Gastrocnemius medialis (tissue), 4 donors: ENCODE measurements at regions not wholly inside any gene's neighbourhood (a gene's known extent, or its start where the extent isn't known, plus 50 kb on each side); places are given as distances from the start of the nearest gene placed in this dataset.
A peak's percentile ranks its signal among the peaks of the same experiment; 100 is the strongest.

Experiments used
- ATAC-seq, 2 donors: fragments of 150-250 bp; one replicate each; pipeline ENCODE4 v1.9.1; 2016
- DNase-seq, 2 donors: peaks; one replicate each; pipeline ENCODE4 v3.0.0-alpha.2; 2019
- H3K27ac ChIP-seq, 4 donors: fragments of 200-600 bp; sonication (generic); 1 replicate in 1 of 4; 2 replicates in 3 of 4; pipeline ENCODE4 v1.5.1; 2016 to 2018; ENCODE audit warnings: mild to moderate bottlenecking in 2 of 4, moderate library complexity in 1 of 4
- H3K27me3 ChIP-seq, 3 donors: fragments of 200-600 bp; sonication (generic) in 2 of 3; 1 replicate in 1 of 3; 2 replicates in 2 of 3; pipeline versions ENCODE4 v1.5.1 to v1.6.0; 2016 to 2019; ENCODE audit warnings: mild to moderate bottlenecking in 1 of 3, moderate library complexity in 1 of 3
- H3K36me3 ChIP-seq, 2 donors: fragments of 200-600 bp; sonication (generic) in 1 of 2; one replicate each; pipeline ENCODE4 v1.5.1; 2017 to 2018
- H3K4me1 ChIP-seq, 2 donors: fragments of 200-600 bp; sonication (generic) in 1 of 2; one replicate each; pipeline ENCODE4 v1.5.1; 2016 to 2017; ENCODE audit warnings: mild to moderate bottlenecking in 2 of 2
- H3K4me3 ChIP-seq, 4 donors: fragments of 200-600 bp; sonication (generic) in 3 of 4; 1 replicate in 1 of 4; 2 replicates in 3 of 4; pipeline ENCODE4 v1.5.1; 2016 to 2019; ENCODE audit warnings: mild to moderate bottlenecking in 2 of 4
- H3K9me3 ChIP-seq, 3 donors: fragments of 200-600 bp; sonication (generic) in 2 of 3; 1 replicate in 1 of 3; 2 replicates in 2 of 3; pipeline ENCODE4 v1.5.1; 2016 to 2019
- CTCF ChIP-seq, 5 experiments: fragments of 450-650 bp in 3 of 5; fragments of 200-600 bp in 2 of 5; sonication (generic) in 2 of 5; IDR thresholded peaks in 4 of 5; conservative IDR thresholded peaks in 1 of 5; 1 replicate in 4 of 5; 2 replicates in 1 of 5; pipeline ENCODE4 v1.5.1; 2016 to 2019; ENCODE audit warnings: antibody characterized with exemption in 5 of 5, mild to moderate bottlenecking in 3 of 5, moderate library complexity in 3 of 5
- POLR2A ChIP-seq, 2 donors: fragments of 450-650 bp; IDR thresholded peaks; one replicate each; pipeline ENCODE4 v1.6.1; 2017; ENCODE audit warnings: antibody characterized with exemption in 2 of 2, mild to moderate bottlenecking in 2 of 2, moderate library complexity in 2 of 2
- in situ Hi-C, 4 donors: fragments of 200-750 bp; cut with MboI; loops; one replicate each; pipeline versions ENCODE4 v1.15.0 to v1.8.0; 2017; ENCODE audit warnings: low sequenced_read_pairs in 4 of 4
- intact Hi-C: fragments of 100-400 bp; cut with DNase I; formaldehyde crosslinking; loops from one replicate; pipeline ENCODE4 v1.15.1; 2023; ENCODE audit warnings: low total_unique reads

GRCh38 chr14:26870722-26871617 is 273.1 kb upstream of the NOVA1 start:
- Histone ChIP-seq H3K27ac (peak overlapping the region in 1 of 4 donors; percentile 49), H3K36me3 (no peaks in the 10 kb centered on the region), H3K9me3 (no peaks in the 10 kb centered on the region), H3K27me3 (no peaks in the 10 kb centered on the region), H3K4me1 (no peaks in the 10 kb centered on the region), H3K4me3 (no peak overlapping the region)
- in situ Hi-C loops (no loop called here), intact Hi-C loops (no loop called here)
- TF ChIP-seq CTCF (IDR thresholded peaks at IDR 0.05 in 4 of 5, conservative IDR thresholded peaks at IDR 0.05 in 1 of 5), result no peak
- TF ChIP-seq POLR2A (IDR thresholded peaks at IDR 0.05), result no peak
- DNase-seq (peak; percentile 6 to 32), ATAC-seq (peak; percentile 48 to 69)

GRCh38 chr14:26872515-26873361 is 274.9 kb upstream of the NOVA1 start:
- ATAC-seq (no peak), DNase-seq (no peak)
- Histone ChIP-seq H3K27me3 (no peaks in the 10 kb centered on the region), H3K9me3 (no peaks in the 10 kb centered on the region), H3K4me3 (no peak overlapping the region), H3K4me1 (no peaks in the 10 kb centered on the region), H3K27ac (no peak overlapping the region), H3K36me3 (no peaks in the 10 kb centered on the region)
- no peak for TF ChIP-seq CTCF (IDR thresholded peaks at IDR 0.05 in 4 of 5, conservative IDR thresholded peaks at IDR 0.05 in 1 of 5)
- no peak for TF ChIP-seq POLR2A (IDR thresholded peaks at IDR 0.05)
- in situ Hi-C loops, result no loop called here
- intact Hi-C loops, result no loop called here

GRCh38 chr14:26873362-26873960 is 275.6 kb upstream of the NOVA1 start:
- intact Hi-C loops, result no loop called here
- no peak overlapping the region for H3K27ac ChIP-seq
- H3K9me3 ChIP-seq, result no peaks in the 10 kb centered on the region
- no peaks in the 10 kb centered on the region for H3K4me1 ChIP-seq
- H3K4me3 ChIP-seq, result no peak overlapping the region
- no peak for TF ChIP-seq CTCF (IDR thresholded peaks at IDR 0.05 in 4 of 5, conservative IDR thresholded peaks at IDR 0.05 in 1 of 5)
- TF ChIP-seq POLR2A (IDR thresholded peaks at IDR 0.05), result no peak
- H3K36me3 ChIP-seq, result no peaks in the 10 kb centered on the region
- DNase-seq (no peak), ATAC-seq (no peak)
- in situ Hi-C loops, result no loop called here
- H3K27me3 ChIP-seq, result no peaks in the 10 kb centered on the region

GRCh38 chr14:26887847-26888246 is 290.0 kb upstream of the NOVA1 start:
- intact Hi-C loops (no loop called here), in situ Hi-C loops (no loop called here)
- H3K27me3 ChIP-seq, result no peaks in the 10 kb centered on the region
- DNase-seq, result peak in 1 of 2 donors; percentile 27
- H3K36me3 ChIP-seq, result no peaks in the 10 kb centered on the region
- no peak for TF ChIP-seq POLR2A (IDR thresholded peaks at IDR 0.05)
- TF ChIP-seq CTCF (IDR thresholded peaks at IDR 0.05 in 4 of 5, conservative IDR thresholded peaks at IDR 0.05 in 1 of 5), result no peak
- no peak overlapping the region for H3K4me3 ChIP-seq
- H3K9me3 ChIP-seq, result no peaks in the 10 kb centered on the region
- H3K4me1 ChIP-seq, result no peaks in the 10 kb centered on the region
- no peak overlapping the region for H3K27ac ChIP-seq
- ATAC-seq, result peak in 1 of 2 donors; percentile 36
